Prostate gland (tissue), 2 donors: ENCODE measurements at regions not wholly inside any gene's neighbourhood (a gene's known extent, or its start where the extent isn't known, plus 50 kb on each side); places are given as distances from the start of the nearest gene placed in this dataset.

Source experiments
- POLR2AphosphoS5 ChIP-seq: sonication (generic); formaldehyde crosslinking; IDR thresholded peaks from one replicate; pipeline ENCODE4 v1.6.1; 2017; ENCODE audit warnings: antibody characterized with exemption
- TF ChIP-seq, protein P1 (sequence below), 4 experiments: fragments of 200-600 bp in 2 of 4; fragments of 450-650 bp in 2 of 4; sonication (generic) in 2 of 4; IDR thresholded peaks; 1 replicate in 3 of 4; 2 replicates in 1 of 4; pipeline ENCODE4 v1.5.1; 2016 to 2019; ENCODE audit warnings: antibody characterized with exemption in 4 of 4, mild to moderate bottlenecking in 2 of 4, moderate library complexity in 2 of 4

DNA sequence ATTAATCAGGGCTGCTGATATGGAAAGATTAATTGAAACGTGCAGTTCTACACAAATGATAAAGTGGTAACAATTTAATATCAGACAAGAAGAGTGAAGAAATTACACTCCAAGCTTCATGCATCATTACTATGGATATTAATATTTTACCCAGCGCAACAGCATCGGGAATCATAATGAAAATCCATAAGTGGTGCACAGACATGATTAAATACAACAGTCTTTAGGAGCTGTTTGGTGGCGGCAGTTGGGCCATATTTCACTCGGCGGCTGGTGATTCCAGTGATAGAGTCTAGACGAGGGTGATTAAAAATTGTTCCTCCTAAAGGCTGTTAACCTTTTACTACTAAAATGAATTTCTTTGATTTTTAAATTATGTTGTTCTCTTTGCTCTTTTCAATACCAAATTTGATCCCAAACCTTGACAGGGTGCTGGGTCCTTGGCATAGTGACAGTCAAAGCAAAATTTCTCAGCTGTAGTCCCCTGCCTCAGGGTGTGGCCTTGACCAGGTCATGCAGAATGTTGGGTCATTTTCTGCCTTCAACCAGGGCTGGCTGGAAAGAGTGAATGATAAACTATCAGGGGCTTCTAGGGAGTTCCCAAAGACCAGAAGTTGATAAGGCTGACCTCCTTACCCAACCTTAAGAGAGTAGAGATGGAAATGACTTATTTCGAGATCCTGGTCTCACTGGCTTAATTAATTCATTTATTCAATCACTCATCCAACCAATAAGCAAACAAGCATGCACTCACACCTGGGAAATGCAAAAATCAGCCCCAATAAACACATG lies 392.0 kb downstream of the IL20RB start:
- TF ChIP-seq, protein P1, sequence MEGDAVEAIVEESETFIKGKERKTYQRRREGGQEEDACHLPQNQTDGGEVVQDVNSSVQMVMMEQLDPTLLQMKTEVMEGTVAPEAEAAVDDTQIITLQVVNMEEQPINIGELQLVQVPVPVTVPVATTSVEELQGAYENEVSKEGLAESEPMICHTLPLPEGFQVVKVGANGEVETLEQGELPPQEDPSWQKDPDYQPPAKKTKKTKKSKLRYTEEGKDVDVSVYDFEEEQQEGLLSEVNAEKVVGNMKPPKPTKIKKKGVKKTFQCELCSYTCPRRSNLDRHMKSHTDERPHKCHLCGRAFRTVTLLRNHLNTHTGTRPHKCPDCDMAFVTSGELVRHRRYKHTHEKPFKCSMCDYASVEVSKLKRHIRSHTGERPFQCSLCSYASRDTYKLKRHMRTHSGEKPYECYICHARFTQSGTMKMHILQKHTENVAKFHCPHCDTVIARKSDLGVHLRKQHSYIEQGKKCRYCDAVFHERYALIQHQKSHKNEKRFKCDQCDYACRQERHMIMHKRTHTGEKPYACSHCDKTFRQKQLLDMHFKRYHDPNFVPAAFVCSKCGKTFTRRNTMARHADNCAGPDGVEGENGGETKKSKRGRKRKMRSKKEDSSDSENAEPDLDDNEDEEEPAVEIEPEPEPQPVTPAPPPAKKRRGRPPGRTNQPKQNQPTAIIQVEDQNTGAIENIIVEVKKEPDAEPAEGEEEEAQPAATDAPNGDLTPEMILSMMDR (IDR thresholded peaks at IDR 0.05): no peak
- TF ChIP-seq POLR2AphosphoS5: no peak
